ENCODE measurements at regions not wholly inside any gene's neighbourhood (a gene's known extent, or its start where the extent isn't known, plus 50 kb on each side); places are given as distances from the start of the nearest gene placed in this dataset.

- TF ChIP-seq CTCF (IDR thresholded peaks at IDR 0.05; ENCODE audit: low read depth, low read length): no peak
- TF ChIP-seq EZH2phosphoT487 (IDR thresholded peaks at IDR 0.05; ENCODE audit: low read depth): no peak
Measured at GRCh38 chr6:81226957-81227356, 525.5 kb downstream of the TENT5A start.
